Mesenchymal stem cell (in vitro differentiated cells and primary cell): ENCODE measurements at regions not wholly inside any gene's neighbourhood (a gene's known extent, or its start where the extent isn't known, plus 50 kb on each side); places are given as distances from the start of the nearest gene placed in this dataset.

ENCODE experiments used
- DNase-seq: peaks from one replicate; pipeline ENCODE4 v3.0.0-alpha.2; 2013
- H2AFZ ChIP-seq: one replicate; pipeline ENCODE4 v1.6.1; 2013; ENCODE audit warnings: low read depth, mild to moderate bottlenecking, control low read depth, inconsistent platforms, low read length, moderate library complexity
- H2AK5ac ChIP-seq: 2 replicates; pipeline ENCODE4 v1.6.1; 2013; ENCODE audit warnings: low read length, moderate library complexity, mild to moderate bottlenecking, inconsistent platforms; ENCODE audit not compliant: severe bottlenecking
- H2BK120ac ChIP-seq: one replicate; pipeline ENCODE4 v1.6.1; 2013; ENCODE audit warnings: low read depth, mild to moderate bottlenecking, inconsistent platforms, low read length, moderate library complexity
- H2BK12ac ChIP-seq, 2 experiments: one replicate each; pipeline ENCODE4 v1.6.1; 2013; ENCODE audit warnings: inconsistent platforms in 2 of 2, low read length in 2 of 2, mild to moderate bottlenecking in 2 of 2, moderate library complexity in 2 of 2, control low read depth in 1 of 2
- H2BK15ac ChIP-seq: one replicate; pipeline ENCODE4 v1.6.1; 2013; ENCODE audit warnings: mild to moderate bottlenecking, low read depth, inconsistent platforms; ENCODE audit not compliant: poor library complexity, severe bottlenecking
- H2BK5ac ChIP-seq: 2 replicates; pipeline ENCODE4 v1.6.1; 2013; ENCODE audit warnings: low read depth, mild to moderate bottlenecking, low read length, control low read depth, inconsistent platforms; ENCODE audit not compliant: poor library complexity, severe bottlenecking
- H3K14ac ChIP-seq, 2 experiments: one replicate each; pipeline ENCODE4 v1.6.1; 2013; ENCODE audit warnings: inconsistent platforms in 2 of 2, low read length in 2 of 2, control low read depth in 1 of 2, mild to moderate bottlenecking in 1 of 2, moderate library complexity in 1 of 2
- H3K18ac ChIP-seq, 2 experiments: one replicate each; pipeline ENCODE4 v1.6.1; 2013; ENCODE audit warnings: inconsistent platforms in 2 of 2, low read length in 2 of 2, control low read depth in 1 of 2, low read depth in 1 of 2, mild to moderate bottlenecking in 1 of 2
- H3K23ac ChIP-seq, 2 experiments: one replicate each; pipeline ENCODE4 v1.6.1; 2013; ENCODE audit warnings: inconsistent platforms in 2 of 2, low read length in 2 of 2, mild to moderate bottlenecking in 2 of 2, moderate library complexity in 2 of 2, control low read depth in 1 of 2
- H3K27ac ChIP-seq: 2 replicates; pipeline ENCODE4 v1.5.1; 2013; ENCODE audit warnings: mild to moderate bottlenecking, moderate library complexity, low read length, control low read depth, inconsistent platforms; ENCODE audit not compliant: poor library complexity, severe bottlenecking
- H3K27me3 ChIP-seq, 2 experiments: 2 replicates each; pipeline versions ENCODE4 v1.6.1 to v1.7.0; 2013; ENCODE audit warnings: low read length in 2 of 2, mild to moderate bottlenecking in 2 of 2, moderate library complexity in 2 of 2, control low read depth in 1 of 2, inconsistent platforms in 1 of 2; ENCODE audit not compliant: control insufficient read depth in 1 of 2, insufficient read depth in 1 of 2
- H3K36me3 ChIP-seq, 2 experiments: 2 replicates each; pipeline versions ENCODE4 v1.6.1 to v1.7.0; 2013; ENCODE audit warnings: low read length in 2 of 2, control low read depth in 1 of 2, inconsistent platforms in 1 of 2, low read depth in 1 of 2, mild to moderate bottlenecking in 1 of 2; ENCODE audit not compliant: insufficient read depth in 2 of 2, control insufficient read depth in 1 of 2
- H3K4ac ChIP-seq, 2 experiments: one replicate each; pipeline ENCODE4 v1.6.1; 2013; ENCODE audit warnings: inconsistent platforms in 2 of 2, low read length in 2 of 2, mild to moderate bottlenecking in 2 of 2, moderate library complexity in 2 of 2, control low read depth in 1 of 2, low read depth in 1 of 2
- H3K4me1 ChIP-seq: 2 replicates; pipeline ENCODE4 v1.6.1; 2013; ENCODE audit warnings: low read depth, low read length, control low read depth; ENCODE audit not compliant: control insufficient read depth, insufficient read depth
- H3K4me2 ChIP-seq: 2 replicates; pipeline ENCODE4 v1.6.1; 2013; ENCODE audit warnings: low read length, mild to moderate bottlenecking, inconsistent platforms; ENCODE audit not compliant: poor library complexity, severe bottlenecking
- H3K4me3 ChIP-seq, 2 experiments: 2 replicates each; pipeline versions ENCODE4 v1.5.1 to v1.7.0; 2013; ENCODE audit warnings: low read length in 2 of 2, mild to moderate bottlenecking in 2 of 2, control low read depth in 1 of 2, low read depth in 1 of 2; ENCODE audit not compliant: insufficient read depth in 1 of 2
- H3K79me1 ChIP-seq: replicated peaks from 2 replicates; pipeline ENCODE4 v1.6.1; 2013; ENCODE audit warnings: mild to moderate bottlenecking, control low read depth, low read length, inconsistent platforms; ENCODE audit not compliant: poor library complexity, severe bottlenecking
- H3K9ac ChIP-seq: 2 replicates; pipeline ENCODE4 v1.7.0; 2013; ENCODE audit warnings: mild to moderate bottlenecking, low read length, moderate library complexity
- H3K9me3 ChIP-seq: 2 replicates; pipeline ENCODE4 v1.7.0; 2013; ENCODE audit warnings: mild to moderate bottlenecking, low read length; ENCODE audit not compliant: control insufficient read depth
- H4K8ac ChIP-seq: one replicate; pipeline ENCODE4 v1.6.1; 2013; ENCODE audit warnings: inconsistent platforms, mild to moderate bottlenecking, low read length, moderate library complexity
- H4K91ac ChIP-seq: one replicate; pipeline ENCODE4 v1.6.1; 2013; ENCODE audit warnings: mild to moderate bottlenecking, low read length, inconsistent platforms
- WGBS: methylation state at CpG from one replicate; pipeline ENCODE4 v1.1.7; 2013; ENCODE audit warnings: mixed read lengths; 5-methylcytosine and 5-hydroxymethylcytosine counted together

DNA sequence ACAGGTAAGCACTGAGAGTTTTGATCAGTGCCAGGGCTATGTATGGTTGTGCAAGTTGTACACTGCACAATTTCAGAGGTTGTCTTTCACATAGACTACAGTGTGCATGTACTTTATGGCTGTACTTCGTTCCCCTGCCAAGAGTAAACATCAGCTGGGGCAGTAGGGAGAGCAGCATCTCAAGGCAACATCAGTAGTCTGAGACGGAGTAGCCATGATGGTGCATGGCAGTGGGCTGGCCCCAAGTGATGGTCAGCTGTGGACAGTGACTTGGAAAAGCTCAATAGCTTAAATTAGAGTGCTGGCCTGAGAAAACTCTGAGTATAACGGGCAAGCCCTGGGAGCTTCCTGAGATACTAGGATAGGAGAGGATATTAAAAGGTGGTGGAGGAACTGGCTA lies 165.5 kb downstream of the TFAP2B start:
- H3K4me1 ChIP-seq, result no peaks in the 10 kb centered on the region

DNA sequence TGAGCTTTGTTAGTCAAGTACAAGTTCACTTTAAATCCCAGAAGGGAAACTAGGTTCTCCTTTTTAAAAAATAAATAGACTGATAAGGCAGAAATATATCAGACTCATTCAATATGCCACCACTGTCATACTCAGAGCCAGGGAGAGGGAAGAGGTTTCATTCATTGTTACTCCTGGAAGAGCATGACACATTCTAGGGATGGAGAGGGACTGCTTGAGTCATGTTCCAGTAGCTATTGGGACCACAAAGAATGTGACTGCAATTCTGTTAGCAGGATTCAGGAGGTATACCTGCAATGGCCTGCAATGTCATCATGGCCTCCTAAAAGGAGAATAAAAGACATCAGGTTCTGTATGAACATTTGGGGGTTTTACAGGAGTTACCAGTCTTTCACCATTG lies 167.6 kb downstream of the TFAP2B start:
- H3K9me3 ChIP-seq, result no peaks in the 10 kb centered on the region
- no peak overlapping the region for H3K14ac ChIP-seq
- H2AK5ac ChIP-seq, result no peak overlapping the region
- H3K4me3 ChIP-seq, result no peak overlapping the region
- no peak overlapping the region for H2AFZ ChIP-seq
- DNase-seq, result no peak
- H3K18ac ChIP-seq, result no peak overlapping the region
- H2BK5ac ChIP-seq, result no peak overlapping the region
- H2BK15ac ChIP-seq, result no peak overlapping the region
- no peaks in the 10 kb centered on the region for H3K79me1 ChIP-seq
- no peak overlapping the region for H4K8ac ChIP-seq
- H3K36me3 ChIP-seq, result no peaks in the 10 kb centered on the region
- no peak overlapping the region for H3K27ac ChIP-seq
- no peak overlapping the region for H2BK12ac ChIP-seq
- H3K23ac ChIP-seq, result no peak overlapping the region
- no peak overlapping the region for H3K4me2 ChIP-seq
- no peak overlapping the region for H2BK120ac ChIP-seq
- H3K4ac ChIP-seq, result no peak overlapping the region
- no peak overlapping the region for H4K91ac ChIP-seq
- peaks cover 2% of the 10 kb centered on the region for H3K4me1 ChIP-seq
- no peak overlapping the region for H3K9ac ChIP-seq
- H3K27me3 ChIP-seq, result no peaks in the 10 kb centered on the region

More for the DNA sequence above, 165.5 kb downstream of the TFAP2B start:
- H3K4me3 ChIP-seq, result no peak overlapping the region
- no peak for DNase-seq
- no peaks in the 10 kb centered on the region for H3K79me1 ChIP-seq
- no peaks in the 10 kb centered on the region for H3K9me3 ChIP-seq
- H2BK120ac ChIP-seq, result no peak overlapping the region
- H4K91ac ChIP-seq, result no peak overlapping the region
- no peak overlapping the region for H2BK5ac ChIP-seq
- H3K4me2 ChIP-seq, result no peak overlapping the region
- no peak overlapping the region for H4K8ac ChIP-seq
- H3K27ac ChIP-seq, result no peak overlapping the region
- no peak overlapping the region for H3K23ac ChIP-seq
- H2AFZ ChIP-seq, result no peak overlapping the region
- WGBS, result 64% methylated on average over 3 of the region's 3 CpGs
- H3K4ac ChIP-seq, result no peak overlapping the region
- H3K14ac ChIP-seq, result no peak overlapping the region
- H2BK12ac ChIP-seq, result no peak overlapping the region
- no peak overlapping the region for H2BK15ac ChIP-seq
- no peak overlapping the region for H2AK5ac ChIP-seq
- no peaks in the 10 kb centered on the region for H3K36me3 ChIP-seq
- no peaks in the 10 kb centered on the region for H3K27me3 ChIP-seq
- H3K18ac ChIP-seq, result no peak overlapping the region
- H3K9ac ChIP-seq, result no peak overlapping the region

GRCh38 chr6:50989123-50989522 lies 170.5 kb downstream of the TFAP2B start:
- no peak overlapping the region for H3K4ac ChIP-seq
- H3K4me2 ChIP-seq, result no peak overlapping the region
- H3K14ac ChIP-seq, result no peak overlapping the region
- H3K23ac ChIP-seq, result no peak overlapping the region
- H2AFZ ChIP-seq, result no peak overlapping the region
- no peak overlapping the region for H3K18ac ChIP-seq
- H3K4me3 ChIP-seq, result no peak overlapping the region
- no peaks in the 10 kb centered on the region for H3K27me3 ChIP-seq
- H3K9me3 ChIP-seq, result no peaks in the 10 kb centered on the region
- H3K27ac ChIP-seq, result no peak overlapping the region
- H2BK5ac ChIP-seq, result no peak overlapping the region
- no peak overlapping the region for H2AK5ac ChIP-seq
- DNase-seq, result no peak
- no peak overlapping the region for H2BK15ac ChIP-seq
- H2BK120ac ChIP-seq, result no peak overlapping the region
- no peaks in the 10 kb centered on the region for H3K36me3 ChIP-seq
- H3K79me1 ChIP-seq, result no peaks in the 10 kb centered on the region
- H4K8ac ChIP-seq, result no peak overlapping the region
- no peak overlapping the region for H4K91ac ChIP-seq
- no peak overlapping the region for H2BK12ac ChIP-seq
- peaks cover 2% of the 10 kb centered on the region for H3K4me1 ChIP-seq
- H3K9ac ChIP-seq, result no peak overlapping the region

DNA sequence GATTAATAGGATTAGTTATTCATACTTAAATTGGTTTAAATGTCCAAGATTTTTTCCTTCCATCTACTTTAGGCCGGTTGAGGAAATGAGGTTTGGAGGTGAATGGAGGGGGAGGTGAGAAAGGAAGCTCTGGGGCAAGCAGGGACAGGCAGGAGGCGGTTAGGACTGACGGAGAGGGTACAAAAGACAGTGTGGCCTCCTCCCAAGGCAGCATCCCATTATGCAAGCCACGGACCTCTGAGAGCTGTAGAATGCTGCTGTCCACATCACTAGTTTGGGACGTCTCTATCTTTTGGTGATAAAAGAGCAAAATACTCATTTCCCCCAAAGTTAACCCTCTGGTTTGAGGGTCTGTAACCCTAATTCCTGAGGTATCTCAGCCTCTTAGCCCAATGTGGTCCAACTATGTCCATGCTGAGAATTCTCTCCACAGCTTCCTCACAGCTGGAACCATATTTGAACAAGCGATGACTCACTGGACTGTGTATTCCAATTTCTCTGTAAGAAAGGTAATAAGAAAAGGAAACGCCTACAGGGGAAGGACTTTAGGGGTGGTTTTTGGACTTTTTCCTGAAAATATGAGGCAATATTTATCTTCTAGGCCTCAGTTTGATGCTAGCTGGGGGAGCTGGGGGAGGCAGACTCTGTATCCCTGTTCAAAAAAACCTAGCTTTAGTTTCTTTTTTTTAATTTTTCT lies 172.2 kb downstream of the TFAP2B start:
- H3K4me2 ChIP-seq, result no peak overlapping the region
- no peak overlapping the region for H3K9ac ChIP-seq
- H2BK15ac ChIP-seq, result no peak overlapping the region
- H3K9me3 ChIP-seq, result no peaks in the 10 kb centered on the region
- peaks cover 2% of the 10 kb centered on the region for H3K4me1 ChIP-seq
- no peak overlapping the region for H3K23ac ChIP-seq
- no peak overlapping the region for H4K8ac ChIP-seq
- no peak overlapping the region for H2BK120ac ChIP-seq
- no peak overlapping the region for H2BK12ac ChIP-seq
- H3K27me3 ChIP-seq, result no peaks in the 10 kb centered on the region
- no peak overlapping the region for H3K4me3 ChIP-seq
- no peaks in the 10 kb centered on the region for H3K36me3 ChIP-seq
- no peak overlapping the region for H2BK5ac ChIP-seq
- H2AFZ ChIP-seq, result no peak overlapping the region
- H3K27ac ChIP-seq, result peak overlapping the region; percentile 48
- no peak overlapping the region for H4K91ac ChIP-seq
- no peak overlapping the region for H2AK5ac ChIP-seq
- no peak for DNase-seq
- H3K18ac ChIP-seq, result no peak overlapping the region
- 80% methylated on average over 7 of the region's 7 CpGs for WGBS
- no peaks in the 10 kb centered on the region for H3K79me1 ChIP-seq
- H3K4ac ChIP-seq, result no peak overlapping the region
- no peak overlapping the region for H3K14ac ChIP-seq
